Motor neuron (in vitro differentiated cells): ENCODE measurements at regions not wholly inside any gene's neighbourhood (a gene's known extent, or its start where the extent isn't known, plus 50 kb on each side); places are given as distances from the start of the nearest gene placed in this dataset.

Experiments used
- ATAC-seq, 8 experiments: fragments of 200-7000 bp; cut with Tn5 transposase; replicated peaks in 6 of 8; 2 replicates each; pipeline ENCODE4 v1.8.0; 2021; ENCODE audit warnings: mild to moderate bottlenecking in 8 of 8, moderate library complexity in 8 of 8
- H3K27ac ChIP-seq, 2 donors: fragments of 250-450 bp; sonication (Bioruptor Pico); 2 replicates each; pipeline ENCODE4 v1.9.0; 2021; ENCODE audit warnings: antibody characterized with exemption in 2 of 2, mild to moderate bottlenecking in 2 of 2, moderate library complexity in 1 of 2
- H3K4me1 ChIP-seq, 2 donors: fragments of 250-450 bp; sonication (Bioruptor Pico); replicated peaks in 1 of 2; 2 replicates each; pipeline ENCODE4 v1.6.1; 2021; ENCODE audit warnings: antibody characterized with exemption in 2 of 2, mild to moderate bottlenecking in 2 of 2, moderate library complexity in 1 of 2
- H3K4me3 ChIP-seq, 5 donors: fragments of 250-450 bp; sonication (Bioruptor Pico); 2 replicates each; pipeline ENCODE4 v1.9.0; 2021; ENCODE audit warnings: antibody characterized with exemption in 5 of 5, mild to moderate bottlenecking in 5 of 5, moderate library complexity in 4 of 5
- WGBS, 10 experiments: fragments of 450-650 bp; shearing (Covaris generic); methylation state at CpG; one replicate each; pipeline ENCODE4 v1.0.0; 2022; 5-methylcytosine and 5-hydroxymethylcytosine counted together
- in situ Hi-C, 9 experiments: fragments of 400-800 bp; cut with MboI; loops; one replicate each; pipeline ENCODE4 v1.15.0; 2021; ENCODE audit warnings: low sequenced_read_pairs in 9 of 9, low pct_unique_long_range_greater_than_20kb in 2 of 9; ENCODE audit not compliant: unreplicated experiment in 9 of 9

DNA sequence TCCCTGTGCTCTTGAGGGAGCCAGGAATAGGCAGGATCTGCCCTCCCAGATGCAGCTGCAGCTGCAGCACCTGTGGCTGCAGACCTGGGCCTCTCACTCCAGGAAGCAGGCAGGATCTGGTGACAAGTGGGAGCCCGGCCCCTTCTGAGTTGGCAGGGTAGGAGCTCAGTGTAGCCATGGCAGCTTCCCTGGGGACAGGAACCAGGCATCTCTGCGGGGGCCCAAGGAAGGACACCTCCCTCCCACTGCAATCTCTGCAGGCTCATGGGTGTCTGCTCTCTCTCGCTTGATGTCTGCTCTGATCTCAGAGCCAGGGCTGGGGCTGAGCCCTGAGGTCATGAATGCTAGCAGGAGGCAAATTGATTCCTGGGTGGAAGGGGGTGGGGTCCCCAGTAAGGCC is 592.5 kb upstream of the CA10 start:
- Histone ChIP-seq H3K4me3 (no peak overlapping the region), H3K27ac (no peak overlapping the region), H3K4me1 (no peaks in the 10 kb centered on the region)
- in situ Hi-C loops = no loop called here
- ATAC-seq = peak in 1 of 8 experiments; percentile 22
- WGBS, 10 experiments = no CpG with 5 or more reads among the region's 3 CpGs

DNA sequence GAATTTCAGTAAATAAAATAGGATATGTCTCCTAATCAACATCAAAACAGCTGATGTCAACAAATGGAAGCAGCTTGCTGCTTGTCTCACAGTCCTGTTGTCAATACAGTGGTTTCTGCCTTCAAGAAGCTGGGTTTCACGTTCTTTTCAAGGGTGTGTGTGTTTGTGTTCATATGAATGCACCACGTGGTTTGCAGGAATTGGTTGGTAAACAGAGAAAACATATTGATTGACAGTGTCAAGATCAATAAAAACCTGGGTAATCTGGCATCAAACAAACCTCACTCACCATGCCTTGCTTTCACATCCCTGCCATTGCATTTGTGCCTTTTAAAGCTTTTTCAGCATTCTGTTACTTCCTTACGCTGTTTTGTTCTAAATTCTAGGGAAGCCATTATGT is 585.7 kb upstream of the CA10 start:
- ATAC-seq = no peak
- WGBS, 10 experiments = 0 to 82% (median 21%) methylated on average over 1 to 3 of the region's 3 CpGs; no CpG with 5 or more reads in 1 of the 10 experiments
- Histone ChIP-seq H3K4me1 (no peaks in the 10 kb centered on the region), H3K27ac (no peak overlapping the region), H3K4me3 (no peak overlapping the region)
- in situ Hi-C loops = no loop called here

DNA sequence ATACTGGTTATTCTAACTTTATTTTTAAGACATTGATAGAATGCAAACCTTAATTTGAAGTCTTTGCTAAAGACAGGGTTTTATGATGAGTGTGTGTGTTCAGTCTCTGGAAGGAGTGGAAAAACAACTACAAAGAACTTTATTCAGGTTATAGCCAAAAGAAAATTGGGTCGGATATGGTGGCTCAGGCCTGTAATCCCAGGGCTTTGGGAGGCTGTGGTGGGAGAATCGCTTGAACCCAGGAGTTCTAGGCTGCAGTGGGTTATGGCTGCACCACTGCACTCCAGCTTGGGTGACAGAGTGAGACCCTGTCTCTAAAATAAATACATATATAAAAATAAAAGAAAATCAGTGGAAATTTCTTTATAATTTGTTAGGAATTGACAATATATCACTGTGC is 581.5 kb upstream of the CA10 start:
- 0 to 93% (median 44%) methylated on average over 1 to 2 of the region's 2 CpGs; no CpG with 5 or more reads in 2 of the 10 experiments for WGBS, 10 experiments
- H3K4me1 ChIP-seq = no peaks in the 10 kb centered on the region
- in situ Hi-C loops = no loop called here
- no peak overlapping the region for H3K27ac ChIP-seq
- no peak for ATAC-seq
- no peak overlapping the region for H3K4me3 ChIP-seq

DNA sequence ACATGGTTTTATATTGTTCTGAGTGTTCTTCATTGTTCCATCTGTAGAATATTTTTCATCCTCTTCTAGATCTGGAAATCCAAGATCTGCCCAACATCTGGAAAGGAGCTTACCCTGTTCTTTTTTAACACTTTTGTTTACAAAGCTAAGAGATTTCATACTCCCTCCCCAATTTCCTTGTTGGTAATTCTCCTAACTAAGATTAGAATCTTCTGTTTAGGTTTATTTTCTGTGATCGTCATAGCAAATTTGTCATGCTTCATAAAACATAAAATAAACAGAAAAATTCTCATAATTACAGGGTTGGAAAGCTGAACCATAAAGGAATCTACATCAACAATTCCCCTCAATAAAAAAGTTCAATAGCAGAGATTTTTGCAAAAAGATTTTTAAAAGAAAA is 580.3 kb upstream of the CA10 start:
- Histone ChIP-seq H3K4me3 (no peak overlapping the region), H3K4me1 (no peaks in the 10 kb centered on the region), H3K27ac (no peak overlapping the region)
- 0 to 100% (median 80%) methylated on average over 1 of the region's 1 CpG for WGBS, 10 experiments
- ATAC-seq = no peak
- in situ Hi-C loops = no loop called here

DNA sequence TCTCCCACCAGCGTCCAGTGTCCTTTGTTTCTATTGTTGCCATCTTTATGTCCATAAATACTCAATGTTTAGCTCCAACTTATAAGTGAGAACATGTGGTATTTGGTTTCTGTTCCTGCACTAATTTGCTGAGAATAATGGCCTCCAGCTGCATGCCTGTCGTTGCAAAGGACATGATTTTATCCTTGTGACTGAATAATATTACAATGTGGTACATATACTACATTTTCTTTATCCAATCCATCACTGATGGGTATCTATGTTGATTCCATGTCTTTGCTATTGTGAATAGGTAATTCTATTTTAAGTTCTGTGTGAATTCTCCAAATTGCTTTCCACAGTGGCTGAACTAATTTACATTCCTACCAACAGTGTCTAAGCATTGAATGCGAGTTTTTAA is 578.6 kb upstream of the CA10 start:
- WGBS, 10 experiments = 0 to 89% (median 40%) methylated on average over 1 to 3 of the region's 3 CpGs
- ATAC-seq = no peak
- H3K27ac ChIP-seq = no peak overlapping the region
- in situ Hi-C loops = no loop called here
- H3K4me3 ChIP-seq = no peak overlapping the region
- no peaks in the 10 kb centered on the region for H3K4me1 ChIP-seq

DNA sequence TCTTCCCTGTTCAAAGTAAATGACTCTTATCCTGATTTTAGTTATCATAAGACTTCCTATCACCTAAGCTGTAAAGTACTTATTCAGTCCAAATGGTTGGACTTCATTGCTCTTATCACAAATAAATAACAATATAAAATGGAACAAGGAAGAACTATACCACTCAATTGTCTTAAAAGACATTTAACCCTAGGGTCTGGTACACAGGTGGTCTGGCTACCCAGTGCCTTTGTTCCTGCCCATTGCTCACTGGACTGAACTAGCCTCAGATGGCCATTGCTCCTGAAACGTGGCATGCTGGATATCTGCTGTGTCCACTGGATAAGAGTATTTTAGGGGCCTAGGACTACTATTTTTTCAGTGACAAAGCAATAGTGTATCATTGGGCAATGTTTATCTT is 574.3 kb upstream of the CA10 start:
- in situ Hi-C loops = no loop called here
- H3K4me3 ChIP-seq = no peak overlapping the region
- no peak for ATAC-seq
- H3K27ac ChIP-seq = no peak overlapping the region
- 25 to 64% (median 60%) methylated on average over 1 of the region's 1 CpG; no CpG with 5 or more reads in 6 of the 10 experiments for WGBS, 10 experiments
- no peaks in the 10 kb centered on the region for H3K4me1 ChIP-seq

DNA sequence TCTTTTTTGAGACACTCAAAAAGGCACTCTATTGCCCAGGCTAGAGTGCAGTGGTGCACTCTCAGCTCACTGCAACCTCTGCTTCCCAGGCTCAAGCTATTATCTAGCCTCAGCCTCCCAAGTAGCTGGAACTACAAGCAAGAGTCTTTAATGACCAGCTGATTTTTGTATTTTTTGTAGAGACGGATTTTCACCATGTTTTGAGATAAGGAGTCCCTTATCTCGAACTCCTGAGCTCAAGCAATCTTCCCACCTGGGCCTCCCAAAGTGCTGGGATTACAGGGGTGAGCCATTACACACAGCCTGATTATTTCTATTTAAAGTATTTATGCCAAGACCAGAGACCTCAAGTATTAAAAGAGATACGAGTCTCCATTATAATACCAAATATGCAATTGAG is 566.1 kb upstream of the CA10 start:
- no peak for ATAC-seq
- Histone ChIP-seq H3K27ac (no peak overlapping the region), H3K4me1 (peaks cover 0 to 24% of the 10 kb centered on the region in 2 donors), H3K4me3 (no peak overlapping the region)
- WGBS, 10 experiments = 0 to 100% (median 25%) methylated on average over 2 to 3 of the region's 3 CpGs; no CpG with 5 or more reads in 1 of the 10 experiments
- in situ Hi-C loops = no loop called here

DNA sequence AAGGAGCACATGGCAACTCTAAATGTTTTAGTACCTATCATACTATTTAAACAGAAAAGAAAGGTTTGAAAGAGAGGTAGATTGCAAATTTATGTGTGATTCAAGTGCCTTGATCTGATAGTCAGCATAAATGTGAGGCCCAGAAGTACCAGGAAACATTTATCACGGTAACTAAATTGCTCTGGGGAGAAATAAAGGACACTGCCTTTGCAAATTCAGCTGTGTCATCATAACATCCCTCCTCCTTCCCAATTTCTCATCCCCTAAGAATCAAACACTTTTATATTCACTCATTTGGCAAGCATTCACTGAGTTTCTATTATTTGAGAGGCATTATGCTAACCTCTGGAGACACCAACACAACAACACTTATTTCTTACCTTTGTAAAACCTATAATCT is 563.4 kb upstream of the CA10 start:
- in situ Hi-C loops = no loop called here
- 0 to 83% (median 40%) methylated on average over 1 of the region's 1 CpG; no CpG with 5 or more reads in 4 of the 10 experiments for WGBS, 10 experiments
- Histone ChIP-seq H3K4me1 (peaks cover 0 to 24% of the 10 kb centered on the region in 2 donors), H3K27ac (no peak overlapping the region), H3K4me3 (no peak overlapping the region)
- peak in 3 of 8 experiments; percentile 22 to 52 (median 42) for ATAC-seq

DNA sequence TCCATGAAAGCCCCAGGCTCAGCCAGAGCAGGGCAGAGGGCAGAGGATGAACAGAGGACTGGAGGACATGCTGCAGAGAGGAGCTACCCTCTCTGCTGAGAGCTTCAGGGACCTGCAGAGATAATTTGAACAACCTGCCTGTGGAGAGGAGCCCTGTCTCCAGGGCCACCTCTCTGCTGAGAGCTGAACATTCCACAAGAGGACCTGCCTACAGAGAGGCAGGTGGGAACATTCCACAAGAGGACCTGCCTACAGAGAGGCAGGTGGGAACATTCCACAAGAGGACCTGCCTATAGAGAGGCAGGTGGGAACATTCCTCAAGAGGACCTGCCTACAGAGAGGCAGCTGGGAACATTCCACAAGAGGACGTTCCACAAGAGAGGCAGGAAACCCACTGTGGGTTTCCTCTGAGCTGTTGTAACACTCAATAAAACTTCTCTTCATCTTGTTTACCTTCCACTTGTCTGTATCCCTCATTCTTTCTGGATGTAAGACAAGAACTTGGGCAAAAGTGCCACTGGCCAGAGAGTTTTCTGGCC is 551.9 kb upstream of the CA10 start:
- Histone ChIP-seq H3K4me1 (no peaks in the 10 kb centered on the region), H3K4me3 (no peak overlapping the region), H3K27ac (no peak overlapping the region)
- 0 to 89% (median 29%) methylated on average over 1 of the region's 1 CpG; no CpG with 5 or more reads in 7 of the 10 experiments for WGBS, 10 experiments
- no peak for ATAC-seq
- in situ Hi-C loops = no loop called here

DNA sequence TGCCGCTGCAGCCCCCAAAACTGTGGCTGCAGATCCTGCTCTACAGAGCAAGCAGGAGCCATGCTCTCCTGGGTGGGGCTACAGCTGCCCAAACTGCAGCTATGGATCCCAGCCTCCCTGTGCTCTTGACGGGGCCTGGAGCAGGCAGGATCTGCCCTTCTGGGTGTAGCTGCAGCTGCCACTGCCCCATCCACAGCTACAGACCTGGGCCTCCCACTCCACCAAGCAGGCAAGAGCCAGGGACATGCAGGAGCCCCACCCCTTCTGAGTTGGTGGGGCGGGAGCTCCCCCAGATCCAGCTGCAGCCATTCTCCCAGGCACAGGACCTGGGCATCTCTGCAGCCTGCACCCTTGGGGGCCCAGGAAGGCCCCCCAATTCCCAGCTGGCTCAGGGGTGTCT is 551.2 kb upstream of the CA10 start:
- Histone ChIP-seq H3K4me3 (no peak overlapping the region), H3K27ac (no peak overlapping the region), H3K4me1 (no peaks in the 10 kb centered on the region)
- in situ Hi-C loops = no loop called here
- no peak for ATAC-seq
- 0% methylated on average over 1 to 2 of the region's 3 CpGs; no CpG with 5 or more reads in 8 of the 10 experiments for WGBS, 10 experiments

DNA sequence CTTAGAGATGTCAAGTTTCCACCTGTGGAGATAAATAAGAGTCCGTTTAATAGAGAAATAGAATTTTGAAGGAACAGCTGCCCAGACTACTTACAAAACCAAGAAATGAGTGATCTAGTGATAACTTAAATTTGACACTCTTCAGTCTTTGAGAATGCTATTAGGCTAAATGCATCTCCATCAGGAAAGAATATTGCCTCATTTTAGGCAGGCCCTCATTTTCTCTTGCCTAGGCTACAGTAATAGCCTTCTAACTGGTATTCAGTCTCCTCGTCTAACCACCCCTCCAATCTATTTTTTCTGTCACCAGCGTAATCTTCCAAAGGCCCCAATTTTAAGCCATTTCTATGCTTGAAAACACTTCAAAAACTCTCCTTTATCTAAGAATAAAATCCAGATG is 537.8 kb upstream of the CA10 start:
- 0 to 94% (median 63%) methylated on average over 1 to 3 of the region's 3 CpGs for WGBS, 10 experiments
- ATAC-seq = no peak
- in situ Hi-C loops = no loop called here
- Histone ChIP-seq H3K4me1 (peaks cover 0 to 7% of the 10 kb centered on the region in 2 donors), H3K4me3 (no peak overlapping the region), H3K27ac (no peak overlapping the region)

DNA sequence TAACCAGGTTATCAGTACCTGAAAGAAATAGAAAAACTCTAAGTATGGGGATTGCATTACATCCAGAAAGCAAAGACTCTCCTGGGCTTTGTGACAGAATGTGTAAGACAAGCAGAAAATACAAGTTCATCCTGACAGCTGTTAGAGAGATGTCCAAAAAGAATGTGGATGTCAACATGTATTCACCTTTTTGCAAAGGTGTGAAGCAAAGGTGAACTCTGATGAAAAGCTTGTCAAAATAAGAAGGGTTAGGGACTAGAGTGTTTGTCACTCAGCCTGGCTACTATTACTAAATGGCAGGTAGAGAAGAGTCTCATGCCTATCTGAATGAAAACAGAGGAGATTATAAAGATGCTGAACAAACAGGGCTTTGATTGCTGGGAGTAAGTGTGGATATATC is 527.6 kb upstream of the CA10 start:
- H3K27ac ChIP-seq = no peak overlapping the region
- no peak overlapping the region for H3K4me3 ChIP-seq
- in situ Hi-C loops = no loop called here
- ATAC-seq = no peak
- peaks cover 0 to 9% of the 10 kb centered on the region in 2 donors for H3K4me1 ChIP-seq

DNA sequence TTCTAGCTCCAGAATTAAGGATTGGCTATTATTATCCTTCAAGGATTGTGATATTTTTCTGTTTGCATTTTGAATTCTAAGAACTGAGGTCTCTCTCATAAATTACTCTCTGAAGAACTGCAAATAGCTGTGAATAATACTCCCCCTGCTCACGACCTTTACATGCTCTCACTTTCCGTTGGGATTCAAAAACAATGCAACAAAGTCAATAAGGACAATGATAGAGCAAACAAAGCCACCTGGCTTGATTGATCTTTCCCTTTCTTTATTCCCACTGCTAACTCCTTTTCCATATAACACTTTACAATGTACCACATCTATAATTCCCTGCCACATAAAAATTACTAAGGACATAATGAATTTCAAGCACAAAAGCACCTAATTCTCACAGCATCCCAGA is 523.0 kb upstream of the CA10 start:
- Histone ChIP-seq H3K4me1 (peaks cover 0 to 9% of the 10 kb centered on the region in 2 donors), H3K27ac (no peak overlapping the region), H3K4me3 (no peak overlapping the region)
- ATAC-seq = peak in 5 of 8 experiments; percentile 36 to 57 (median 54)
- WGBS, 10 experiments = 0 to 26% (median 0%) methylated on average over 1 to 2 of the region's 2 CpGs; no CpG with 5 or more reads in 1 of the 10 experiments
- in situ Hi-C loops = no loop called here

DNA sequence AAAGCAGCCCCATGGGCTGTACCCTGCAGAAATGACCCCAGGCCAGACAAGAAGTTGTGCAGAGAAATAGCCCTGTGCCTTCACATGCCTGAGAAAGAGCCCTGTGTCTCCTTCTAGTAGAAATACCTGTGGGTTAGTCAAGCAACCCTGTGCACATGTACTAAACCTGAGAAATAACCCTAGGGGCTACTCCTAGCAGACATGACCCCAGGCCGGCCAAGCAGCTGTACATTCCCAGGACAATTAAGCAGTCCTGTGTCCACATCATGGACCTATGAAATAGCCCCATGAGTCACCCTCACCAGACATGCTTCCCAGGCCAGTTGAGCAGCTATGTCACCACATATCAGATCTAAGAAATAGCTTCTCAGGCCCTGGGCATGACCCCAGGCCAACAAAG is 519.7 kb upstream of the CA10 start:
- WGBS, 10 experiments = no CpG with 5 or more reads among the region's 1 CpG
- in situ Hi-C loops = no loop called here
- H3K4me1 ChIP-seq = peaks cover 0 to 9% of the 10 kb centered on the region in 2 donors

More for the DNA sequence above, 519.7 kb upstream of the CA10 start:
- Histone ChIP-seq H3K4me3 (no peak overlapping the region), H3K27ac (no peak overlapping the region)
- ATAC-seq = no peak
